HepG2 (cell line): ENCODE measurements at regions not wholly inside any gene's neighbourhood (a gene's known extent, or its start where the extent isn't known, plus 50 kb on each side); places are given as distances from the start of the nearest gene placed in this dataset.

Experiments
- CHD4 ChIP-seq: fragments of 200-600 bp; sonication (generic); IDR thresholded peaks from 2 replicates; pipeline ENCODE4 v1.7.0; 2017; ENCODE audit warnings: mild to moderate bottlenecking, low read length, borderline replicate concordance
- JUND ChIP-seq: sonication (generic); formaldehyde crosslinking; IDR thresholded peaks from 2 replicates; pipeline ENCODE4 v1.8.0; 2022; ENCODE audit warnings: mild to moderate bottlenecking, missing genetic modification reagents
- SUZ12 ChIP-seq: fragments of 150-350 bp; IDR thresholded peaks from 2 replicates; pipeline ENCODE4 v1.6.1; 2014; ENCODE audit warnings: low read depth, low read length
- TF ChIP-seq, protein P1 (sequence below): sonication (generic); formaldehyde crosslinking; conservative IDR thresholded peaks from 2 replicates; pipeline ENCODE4 v1.4.0; 2020; ENCODE audit warnings: mild to moderate bottlenecking, missing genetic modification reagents, moderate library complexity
- TF ChIP-seq, protein P2 (sequence below), 2 experiments: IDR thresholded peaks; 2 replicates each; pipeline ENCODE4 v1.6.1; 2011 to 2012; ENCODE audit warnings: low read length in 2 of 2, borderline replicate concordance in 1 of 2, low read depth in 1 of 2, mild to moderate bottlenecking in 1 of 2, moderate library complexity in 1 of 2
- TF ChIP-seq, protein P3 (sequence below): sonication (generic); formaldehyde crosslinking; IDR thresholded peaks from 2 replicates; pipeline ENCODE4 v1.4.0; 2020; ENCODE audit warnings: missing genetic modification reagents
- TF ChIP-seq, protein P4 (sequence below): sonication (generic); formaldehyde crosslinking; IDR thresholded peaks from 2 replicates; pipeline ENCODE4 v1.4.0; 2020; ENCODE audit warnings: missing genetic modification reagents

DNA sequence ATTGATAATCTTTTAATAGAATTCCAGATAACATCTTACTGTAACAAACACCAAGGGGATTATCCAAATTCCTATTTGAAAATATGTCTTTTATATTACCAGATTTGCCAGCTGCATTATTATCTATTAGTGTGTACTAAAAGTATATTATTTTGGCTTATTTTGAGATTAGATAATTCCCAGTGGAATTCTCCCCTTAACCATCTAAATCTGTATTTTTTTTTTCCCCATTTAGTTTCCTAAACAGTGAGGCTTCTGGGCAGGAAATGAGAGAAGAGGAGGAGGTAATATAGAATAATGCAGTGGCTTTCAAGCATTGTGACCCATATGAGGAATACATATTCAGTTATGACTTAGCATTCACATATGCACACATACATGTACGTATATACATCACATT lies 53.5 kb upstream of the ABL1 start:
- TF ChIP-seq, protein P1, sequence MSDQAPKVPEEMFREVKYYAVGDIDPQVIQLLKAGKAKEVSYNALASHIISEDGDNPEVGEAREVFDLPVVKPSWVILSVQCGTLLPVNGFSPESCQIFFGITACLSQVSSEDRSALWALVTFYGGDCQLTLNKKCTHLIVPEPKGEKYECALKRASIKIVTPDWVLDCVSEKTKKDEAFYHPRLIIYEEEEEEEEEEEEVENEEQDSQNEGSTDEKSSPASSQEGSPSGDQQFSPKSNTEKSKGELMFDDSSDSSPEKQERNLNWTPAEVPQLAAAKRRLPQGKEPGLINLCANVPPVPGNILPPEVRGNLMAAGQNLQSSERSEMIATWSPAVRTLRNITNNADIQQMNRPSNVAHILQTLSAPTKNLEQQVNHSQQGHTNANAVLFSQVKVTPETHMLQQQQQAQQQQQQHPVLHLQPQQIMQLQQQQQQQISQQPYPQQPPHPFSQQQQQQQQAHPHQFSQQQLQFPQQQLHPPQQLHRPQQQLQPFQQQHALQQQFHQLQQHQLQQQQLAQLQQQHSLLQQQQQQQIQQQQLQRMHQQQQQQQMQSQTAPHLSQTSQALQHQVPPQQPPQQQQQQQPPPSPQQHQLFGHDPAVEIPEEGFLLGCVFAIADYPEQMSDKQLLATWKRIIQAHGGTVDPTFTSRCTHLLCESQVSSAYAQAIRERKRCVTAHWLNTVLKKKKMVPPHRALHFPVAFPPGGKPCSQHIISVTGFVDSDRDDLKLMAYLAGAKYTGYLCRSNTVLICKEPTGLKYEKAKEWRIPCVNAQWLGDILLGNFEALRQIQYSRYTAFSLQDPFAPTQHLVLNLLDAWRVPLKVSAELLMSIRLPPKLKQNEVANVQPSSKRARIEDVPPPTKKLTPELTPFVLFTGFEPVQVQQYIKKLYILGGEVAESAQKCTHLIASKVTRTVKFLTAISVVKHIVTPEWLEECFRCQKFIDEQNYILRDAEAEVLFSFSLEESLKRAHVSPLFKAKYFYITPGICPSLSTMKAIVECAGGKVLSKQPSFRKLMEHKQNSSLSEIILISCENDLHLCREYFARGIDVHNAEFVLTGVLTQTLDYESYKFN = no peak
- TF ChIP-seq, protein P2, sequence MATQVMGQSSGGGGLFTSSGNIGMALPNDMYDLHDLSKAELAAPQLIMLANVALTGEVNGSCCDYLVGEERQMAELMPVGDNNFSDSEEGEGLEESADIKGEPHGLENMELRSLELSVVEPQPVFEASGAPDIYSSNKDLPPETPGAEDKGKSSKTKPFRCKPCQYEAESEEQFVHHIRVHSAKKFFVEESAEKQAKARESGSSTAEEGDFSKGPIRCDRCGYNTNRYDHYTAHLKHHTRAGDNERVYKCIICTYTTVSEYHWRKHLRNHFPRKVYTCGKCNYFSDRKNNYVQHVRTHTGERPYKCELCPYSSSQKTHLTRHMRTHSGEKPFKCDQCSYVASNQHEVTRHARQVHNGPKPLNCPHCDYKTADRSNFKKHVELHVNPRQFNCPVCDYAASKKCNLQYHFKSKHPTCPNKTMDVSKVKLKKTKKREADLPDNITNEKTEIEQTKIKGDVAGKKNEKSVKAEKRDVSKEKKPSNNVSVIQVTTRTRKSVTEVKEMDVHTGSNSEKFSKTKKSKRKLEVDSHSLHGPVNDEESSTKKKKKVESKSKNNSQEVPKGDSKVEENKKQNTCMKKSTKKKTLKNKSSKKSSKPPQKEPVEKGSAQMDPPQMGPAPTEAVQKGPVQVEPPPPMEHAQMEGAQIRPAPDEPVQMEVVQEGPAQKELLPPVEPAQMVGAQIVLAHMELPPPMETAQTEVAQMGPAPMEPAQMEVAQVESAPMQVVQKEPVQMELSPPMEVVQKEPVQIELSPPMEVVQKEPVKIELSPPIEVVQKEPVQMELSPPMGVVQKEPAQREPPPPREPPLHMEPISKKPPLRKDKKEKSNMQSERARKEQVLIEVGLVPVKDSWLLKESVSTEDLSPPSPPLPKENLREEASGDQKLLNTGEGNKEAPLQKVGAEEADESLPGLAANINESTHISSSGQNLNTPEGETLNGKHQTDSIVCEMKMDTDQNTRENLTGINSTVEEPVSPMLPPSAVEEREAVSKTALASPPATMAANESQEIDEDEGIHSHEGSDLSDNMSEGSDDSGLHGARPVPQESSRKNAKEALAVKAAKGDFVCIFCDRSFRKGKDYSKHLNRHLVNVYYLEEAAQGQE (IDR thresholded peaks at IDR 0.05; ENCODE audit: borderline replicate concordance in 1 of 2, low read depth in 1 of 2, low read length in 2 of 2) = no peak
- TF ChIP-seq, protein P3, sequence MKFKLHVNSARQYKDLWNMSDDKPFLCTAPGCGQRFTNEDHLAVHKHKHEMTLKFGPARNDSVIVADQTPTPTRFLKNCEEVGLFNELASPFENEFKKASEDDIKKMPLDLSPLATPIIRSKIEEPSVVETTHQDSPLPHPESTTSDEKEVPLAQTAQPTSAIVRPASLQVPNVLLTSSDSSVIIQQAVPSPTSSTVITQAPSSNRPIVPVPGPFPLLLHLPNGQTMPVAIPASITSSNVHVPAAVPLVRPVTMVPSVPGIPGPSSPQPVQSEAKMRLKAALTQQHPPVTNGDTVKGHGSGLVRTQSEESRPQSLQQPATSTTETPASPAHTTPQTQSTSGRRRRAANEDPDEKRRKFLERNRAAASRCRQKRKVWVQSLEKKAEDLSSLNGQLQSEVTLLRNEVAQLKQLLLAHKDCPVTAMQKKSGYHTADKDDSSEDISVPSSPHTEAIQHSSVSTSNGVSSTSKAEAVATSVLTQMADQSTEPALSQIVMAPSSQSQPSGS = no peak
- no peak for TF ChIP-seq CHD4
- TF ChIP-seq, protein P4, sequence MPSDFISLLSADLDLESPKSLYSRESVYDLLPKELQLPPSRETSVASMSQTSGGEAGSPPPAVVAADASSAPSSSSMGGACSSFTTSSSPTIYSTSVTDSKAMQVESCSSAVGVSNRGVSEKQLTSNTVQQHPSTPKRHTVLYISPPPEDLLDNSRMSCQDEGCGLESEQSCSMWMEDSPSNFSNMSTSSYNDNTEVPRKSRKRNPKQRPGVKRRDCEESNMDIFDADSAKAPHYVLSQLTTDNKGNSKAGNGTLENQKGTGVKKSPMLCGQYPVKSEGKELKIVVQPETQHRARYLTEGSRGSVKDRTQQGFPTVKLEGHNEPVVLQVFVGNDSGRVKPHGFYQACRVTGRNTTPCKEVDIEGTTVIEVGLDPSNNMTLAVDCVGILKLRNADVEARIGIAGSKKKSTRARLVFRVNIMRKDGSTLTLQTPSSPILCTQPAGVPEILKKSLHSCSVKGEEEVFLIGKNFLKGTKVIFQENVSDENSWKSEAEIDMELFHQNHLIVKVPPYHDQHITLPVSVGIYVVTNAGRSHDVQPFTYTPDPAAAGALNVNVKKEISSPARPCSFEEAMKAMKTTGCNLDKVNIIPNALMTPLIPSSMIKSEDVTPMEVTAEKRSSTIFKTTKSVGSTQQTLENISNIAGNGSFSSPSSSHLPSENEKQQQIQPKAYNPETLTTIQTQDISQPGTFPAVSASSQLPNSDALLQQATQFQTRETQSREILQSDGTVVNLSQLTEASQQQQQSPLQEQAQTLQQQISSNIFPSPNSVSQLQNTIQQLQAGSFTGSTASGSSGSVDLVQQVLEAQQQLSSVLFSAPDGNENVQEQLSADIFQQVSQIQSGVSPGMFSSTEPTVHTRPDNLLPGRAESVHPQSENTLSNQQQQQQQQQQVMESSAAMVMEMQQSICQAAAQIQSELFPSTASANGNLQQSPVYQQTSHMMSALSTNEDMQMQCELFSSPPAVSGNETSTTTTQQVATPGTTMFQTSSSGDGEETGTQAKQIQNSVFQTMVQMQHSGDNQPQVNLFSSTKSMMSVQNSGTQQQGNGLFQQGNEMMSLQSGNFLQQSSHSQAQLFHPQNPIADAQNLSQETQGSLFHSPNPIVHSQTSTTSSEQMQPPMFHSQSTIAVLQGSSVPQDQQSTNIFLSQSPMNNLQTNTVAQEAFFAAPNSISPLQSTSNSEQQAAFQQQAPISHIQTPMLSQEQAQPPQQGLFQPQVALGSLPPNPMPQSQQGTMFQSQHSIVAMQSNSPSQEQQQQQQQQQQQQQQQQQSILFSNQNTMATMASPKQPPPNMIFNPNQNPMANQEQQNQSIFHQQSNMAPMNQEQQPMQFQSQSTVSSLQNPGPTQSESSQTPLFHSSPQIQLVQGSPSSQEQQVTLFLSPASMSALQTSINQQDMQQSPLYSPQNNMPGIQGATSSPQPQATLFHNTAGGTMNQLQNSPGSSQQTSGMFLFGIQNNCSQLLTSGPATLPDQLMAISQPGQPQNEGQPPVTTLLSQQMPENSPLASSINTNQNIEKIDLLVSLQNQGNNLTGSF (CRISPR knock-in tag) = no peak
- no peak for TF ChIP-seq JUND (CRISPR knock-in tag)
- no peak for TF ChIP-seq SUZ12
